HepG2 (cell line): ENCODE measurements at regions not wholly inside any gene's neighbourhood (a gene's known extent, or its start where the extent isn't known, plus 50 kb on each side); places are given as distances from the start of the nearest gene placed in this dataset.

Experiments
- ATAC-seq: fragments of 200-7000 bp; cut with Tn5 transposase; 3 replicates; pipeline ENCODE4 v1.9.1; 2020; ENCODE audit warnings: mild to moderate bottlenecking, moderate library complexity
- BruUV-seq: library from RNA; stranded (reverse); fragments of 400-500 nt; replicated peaks from 2 replicates; lab custom pipeline; 2021; lab: Mats Ljungman, UMichigan
- CTCF ChIA-PET: fragments of 300-600 bp; formaldehyde crosslinking; extraction: SDS; loops from one replicate; lab custom pipeline; 2021; ENCODE audit warnings: low total read pairs, inconsistent platforms, low intra/inter-chr PET ratio; lab: Yijun Ruan, JAX
- POLR2A ChIA-PET: fragments of 350-600 bp; sonication (Branson Sonifier 250); formaldehyde crosslinking; loops from one replicate; lab custom pipeline; 2020; ENCODE audit warnings: antibody characterized with exemption, inconsistent platforms; lab: Yijun Ruan, JAX
- DNase-seq: peaks from one replicate; pipeline ENCODE4 v3.0.0-alpha.2; 2015; ENCODE audit warnings: low spot score
- FAIRE-seq: peaks from 3 replicates; lab custom pipeline; 2011; peaks lifted over from hg19 to GRCh38; lab: Jason Lieb, UNC
- H2AFZ ChIP-seq: one replicate; pipeline ENCODE4 v1.6.1; 2011; ENCODE audit warnings: low read length, inconsistent platforms
- H3K27ac ChIP-seq: fragments of 300-600 bp; 3 replicates; pipeline ENCODE4 v1.8.0; 2011; ENCODE audit warnings: mixed run types, mild to moderate bottlenecking, mixed read lengths, low read length, inconsistent platforms; ENCODE audit not compliant: insufficient read depth; ENCODE audit errors: extremely low read length
- H3K27me3 ChIP-seq, 2 experiments: fragments of 200-600 bp in 1 of 2; 2 replicates in 1 of 2; 3 replicates in 1 of 2; pipeline versions ENCODE4 v1.6.0 to v1.8.0; 2011; ENCODE audit warnings: low read length in 2 of 2, mild to moderate bottlenecking in 2 of 2, moderate library complexity in 2 of 2, inconsistent platforms in 1 of 2; ENCODE audit not compliant: insufficient read depth in 2 of 2, control insufficient read depth in 1 of 2
- H3K36me3 ChIP-seq, 2 experiments: fragments of 200-600 bp in 1 of 2; replicated peaks in 1 of 2; 2 replicates in 1 of 2; 3 replicates in 1 of 2; pipeline versions ENCODE4 v1.5.1 to v1.8.0; 2011; ENCODE audit warnings: low read length in 2 of 2, inconsistent platforms in 1 of 2; ENCODE audit not compliant: insufficient read depth in 2 of 2, control insufficient read depth in 1 of 2
- H3K4me1 ChIP-seq: 2 replicates; pipeline ENCODE4 v1.5.1; 2012; ENCODE audit warnings: low read length, inconsistent platforms; ENCODE audit not compliant: insufficient read depth
- H3K4me2 ChIP-seq: 2 replicates; pipeline ENCODE4 v1.6.0; 2011; ENCODE audit warnings: low read depth, low read length, inconsistent platforms
- H3K4me3 ChIP-seq, 3 experiments: fragments of 200-600 bp in 1 of 3; sonication (generic), shearing (Covaris generic) in 1 of 3; replicated peaks in 1 of 3; 2 replicates each; pipeline ENCODE4 v1.5.1; 2011 to 2016; ENCODE audit warnings: low read length in 3 of 3, inconsistent platforms in 2 of 3, low read depth in 2 of 3, mild to moderate bottlenecking in 2 of 3, control low read depth in 1 of 3, mixed read lengths in 1 of 3; ENCODE audit not compliant: insufficient read depth in 1 of 3
- H3K79me2 ChIP-seq: one replicate; pipeline ENCODE4 v1.6.1; 2011; ENCODE audit warnings: low read length, inconsistent platforms; ENCODE audit not compliant: insufficient read depth
- H3K9ac ChIP-seq: 2 replicates; pipeline ENCODE4 v1.6.0; 2011; ENCODE audit warnings: mild to moderate bottlenecking, low read depth, low read length, inconsistent platforms; ENCODE audit not compliant: insufficient read depth
- H3K9me3 ChIP-seq: 2 replicates; pipeline ENCODE4 v1.5.1; 2012; ENCODE audit warnings: mild to moderate bottlenecking, low read length
- H4K20me1 ChIP-seq: 2 replicates; pipeline ENCODE4 v1.6.0; 2011; ENCODE audit warnings: inconsistent platforms, mild to moderate bottlenecking, low read length, moderate library complexity; ENCODE audit not compliant: insufficient read depth
- ARID3A ChIP-seq: IDR thresholded peaks from 2 replicates; pipeline ENCODE4 v1.6.1; 2012; ENCODE audit warnings: low read depth, low read length, improper control_type of control experiment
- DPF2 ChIP-seq: sonication (generic); formaldehyde crosslinking; IDR thresholded peaks from 2 replicates; pipeline ENCODE4 v1.4.0; 2020; ENCODE audit warnings: mild to moderate bottlenecking, low read depth, missing genetic modification reagents, borderline replicate concordance
- HOXA7 ChIP-seq: sonication (generic); formaldehyde crosslinking; IDR thresholded peaks from 2 replicates; pipeline ENCODE4 v1.8.1; 2022; ENCODE audit warnings: mild to moderate bottlenecking, missing genetic modification reagents, moderate library complexity
- KDM5A ChIP-seq: fragments of 200-600 bp; sonication (generic); IDR thresholded peaks from 2 replicates; pipeline ENCODE4 v1.7.0; 2018; ENCODE audit warnings: antibody characterized with exemption, mild to moderate bottlenecking, low read length, borderline replicate concordance
- KDM6A ChIP-seq: IDR thresholded peaks from 2 replicates; pipeline ENCODE4 v1.6.1; 2016; ENCODE audit warnings: low read depth
- NR3C1 ChIP-seq: sonication (generic); formaldehyde crosslinking; IDR thresholded peaks from 2 replicates; pipeline ENCODE4 v1.4.0; 2020; ENCODE audit warnings: missing genetic modification reagents
- SIN3A ChIP-seq: IDR thresholded peaks from 2 replicates; pipeline ENCODE4 v1.6.1; 2011; ENCODE audit warnings: low read depth, mild to moderate bottlenecking, control low read depth, low read length, borderline replicate concordance
- SP1 ChIP-seq, 2 experiments: fragments of 450-650 bp in 1 of 2; sonication (generic) in 1 of 2; formaldehyde crosslinking in 1 of 2; IDR thresholded peaks; 2 replicates each; pipeline versions ENCODE4 v1.4.0 to v1.6.1; 2016 to 2020; ENCODE audit warnings: missing genetic modification reagents in 1 of 2
- YEATS2 ChIP-seq: sonication (generic); formaldehyde crosslinking; IDR thresholded peaks from 2 replicates; pipeline ENCODE4 v1.4.0; 2020; ENCODE audit warnings: missing genetic modification reagents, borderline replicate concordance
- ZBTB38 ChIP-seq: sonication (generic); formaldehyde crosslinking; IDR thresholded peaks from 2 replicates; pipeline ENCODE4 v1.5.1; 2020; ENCODE audit warnings: mild to moderate bottlenecking, missing genetic modification reagents
- ZMYM4 ChIP-seq: sonication (generic); formaldehyde crosslinking; IDR thresholded peaks from 2 replicates; pipeline ENCODE4 v1.8.1; 2023; ENCODE audit warnings: mild to moderate bottlenecking, missing genetic modification reagents
- ZNF546 ChIP-seq: sonication (generic); formaldehyde crosslinking; conservative IDR thresholded peaks from 2 replicates; pipeline ENCODE4 v1.8.1; 2023; ENCODE audit warnings: mild to moderate bottlenecking, missing genetic modification reagents
- ZNF552 ChIP-seq: sonication (generic); formaldehyde crosslinking; IDR thresholded peaks from 2 replicates; pipeline ENCODE4 v1.9.0; 2022; ENCODE audit warnings: missing genetic modification reagents, mild to moderate bottlenecking, borderline replicate concordance
- ZNF598 ChIP-seq: sonication (generic); formaldehyde crosslinking; IDR thresholded peaks from 2 replicates; pipeline ENCODE4 v1.5.1; 2020; ENCODE audit warnings: mild to moderate bottlenecking, missing genetic modification reagents, borderline replicate concordance
- ZNF770 ChIP-seq: sonication (generic); formaldehyde crosslinking; IDR thresholded peaks from 2 replicates; pipeline ENCODE4 v1.5.0; 2020; ENCODE audit warnings: mild to moderate bottlenecking, missing genetic modification reagents
- WGBS: methylation state at CpG from one replicate; pipeline ENCODE4 v1.1.6; 2017; ENCODE audit warnings: low lambda C conversion rate; 5-methylcytosine and 5-hydroxymethylcytosine counted together
- in situ Hi-C: cut with HindIII; loops from 2 replicates; pipeline ENCODE4 v1.10.0; 2017; ENCODE audit warnings: low pct_unique_long_range_greater_than_20kb; ENCODE audit not compliant: extremely low pct_ligation_motif_present
- intact Hi-C: fragments of 100-400 bp; cut with micrococcal nuclease; formaldehyde crosslinking; loops from one replicate; pipeline ENCODE4 v1.10.0; 2022; ENCODE audit not compliant: unreplicated experiment
- TF ChIP-seq, protein P1 (sequence below): sonication (generic); formaldehyde crosslinking; IDR thresholded peaks from 2 replicates; pipeline ENCODE4 v1.4.0; 2020; ENCODE audit warnings: mild to moderate bottlenecking, missing genetic modification reagents
- TF ChIP-seq, protein P2 (sequence below): sonication (generic); formaldehyde crosslinking; IDR thresholded peaks from 2 replicates; pipeline ENCODE4 v1.4.0; 2020; ENCODE audit warnings: missing genetic modification reagents, borderline replicate concordance

DNA sequence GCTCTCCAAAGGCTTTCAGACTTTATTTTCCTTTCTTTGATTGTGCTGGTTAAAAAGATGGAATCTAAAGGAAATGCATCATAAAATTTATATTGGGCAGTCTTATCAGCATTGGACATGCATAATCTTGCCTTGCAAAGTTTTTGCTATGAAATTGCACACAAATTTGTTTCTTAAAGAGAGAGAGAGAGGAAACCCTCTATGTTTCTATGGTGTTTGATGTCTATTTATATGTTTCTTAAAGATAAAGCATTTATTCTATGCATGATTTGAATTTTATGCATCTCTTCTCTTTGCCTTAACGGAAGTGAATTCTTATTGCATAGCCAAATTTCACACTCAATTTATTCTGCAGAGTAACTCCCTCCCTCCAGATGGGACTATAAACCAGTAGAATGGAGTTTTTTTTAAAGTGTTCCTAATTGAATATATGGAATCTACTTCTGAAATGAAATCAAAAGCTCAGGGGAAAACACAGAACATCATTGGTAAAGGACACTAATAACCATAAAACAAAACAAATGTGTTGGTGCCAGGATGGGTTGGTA, 83.5 kb upstream of the PPARGC1A start (continued):
- TF ChIP-seq HOXA7 (CRISPR knock-in tag) (no peak), DPF2 (CRISPR knock-in tag) (no peak), SP1 (IDR thresholded peaks at IDR 0.05) (no peak), SP1 (CRISPR knock-in tag; IDR thresholded peaks at IDR 0.05) (no peak), NR3C1 (no peak), KDM6A (no peak), YEATS2 (no peak), ZBTB38 (no peak)
- TF ChIP-seq, protein P1, sequence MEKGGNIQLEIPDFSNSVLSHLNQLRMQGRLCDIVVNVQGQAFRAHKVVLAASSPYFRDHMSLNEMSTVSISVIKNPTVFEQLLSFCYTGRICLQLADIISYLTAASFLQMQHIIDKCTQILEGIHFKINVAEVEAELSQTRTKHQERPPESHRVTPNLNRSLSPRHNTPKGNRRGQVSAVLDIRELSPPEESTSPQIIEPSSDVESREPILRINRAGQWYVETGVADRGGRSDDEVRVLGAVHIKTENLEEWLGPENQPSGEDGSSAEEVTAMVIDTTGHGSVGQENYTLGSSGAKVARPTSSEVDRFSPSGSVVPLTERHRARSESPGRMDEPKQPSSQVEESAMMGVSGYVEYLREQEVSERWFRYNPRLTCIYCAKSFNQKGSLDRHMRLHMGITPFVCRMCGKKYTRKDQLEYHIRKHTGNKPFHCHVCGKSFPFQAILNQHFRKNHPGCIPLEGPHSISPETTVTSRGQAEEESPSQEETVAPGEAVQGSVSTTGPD (CRISPR knock-in tag) = no peak
- TF ChIP-seq, protein P2, sequence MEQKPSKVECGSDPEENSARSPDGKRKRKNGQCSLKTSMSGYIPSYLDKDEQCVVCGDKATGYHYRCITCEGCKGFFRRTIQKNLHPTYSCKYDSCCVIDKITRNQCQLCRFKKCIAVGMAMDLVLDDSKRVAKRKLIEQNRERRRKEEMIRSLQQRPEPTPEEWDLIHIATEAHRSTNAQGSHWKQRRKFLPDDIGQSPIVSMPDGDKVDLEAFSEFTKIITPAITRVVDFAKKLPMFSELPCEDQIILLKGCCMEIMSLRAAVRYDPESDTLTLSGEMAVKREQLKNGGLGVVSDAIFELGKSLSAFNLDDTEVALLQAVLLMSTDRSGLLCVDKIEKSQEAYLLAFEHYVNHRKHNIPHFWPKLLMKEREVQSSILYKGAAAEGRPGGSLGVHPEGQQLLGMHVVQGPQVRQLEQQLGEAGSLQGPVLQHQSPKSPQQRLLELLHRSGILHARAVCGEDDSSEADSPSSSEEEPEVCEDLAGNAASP (CRISPR knock-in tag) = no peak
- TF ChIP-seq, all 625 proteins: peak for 0

DNA sequence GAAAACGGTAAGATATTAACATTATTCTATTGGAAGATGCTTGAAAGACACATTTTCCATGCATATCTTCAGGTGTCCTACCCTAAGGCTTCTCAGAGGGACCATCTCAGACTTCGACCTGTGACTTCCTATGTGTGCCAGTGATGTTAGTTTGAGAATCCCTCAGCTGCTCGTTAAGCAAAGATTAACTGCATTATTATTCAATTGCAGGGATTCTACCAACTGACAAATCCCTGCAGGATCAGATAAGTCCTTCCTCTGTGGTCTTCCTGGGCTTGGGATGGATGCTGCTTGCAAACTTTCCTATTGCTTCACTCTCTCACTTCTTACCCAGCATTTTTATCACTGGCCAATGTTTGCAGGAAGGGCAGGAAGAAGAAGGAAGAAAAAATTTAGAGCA, 83.0 kb upstream of the PPARGC1A start:
- no TSS peak for BruUV-seq
- H3K4me2 ChIP-seq = no peak overlapping the region
- CTCF ChIA-PET = no interaction called here
- TF ChIP-seq ZNF546 (CRISPR knock-in tag) (no peak), ZNF770 (CRISPR knock-in tag) (no peak), ZMYM4 (CRISPR knock-in tag) (no peak), ZNF598 (CRISPR knock-in tag) (no peak), SIN3A (no peak), KDM5A (no peak), ZNF552 (CRISPR knock-in tag) (no peak), ARID3A (no peak)

More for the DNA sequence above, 83.0 kb upstream of the PPARGC1A start:
- intact Hi-C loops = no loop called here
- Histone ChIP-seq H3K9ac (no peak overlapping the region), H3K4me1 (peaks cover 11% of the 10 kb centered on the region), H3K4me3 (no peak overlapping the region), H2AFZ (no peak overlapping the region), H4K20me1 (no peaks in the 10 kb centered on the region), H3K27me3 (0 out of 5 replicates have a peak, but pooled peaks cover 0 to 1% of the 10 kb centered on the region in 2 experiments), H3K36me3 (no peaks in the 10 kb centered on the region), H3K27ac (no peak overlapping the region), H3K79me2 (no peaks in the 10 kb centered on the region), H3K9me3 (no peaks in the 10 kb centered on the region)
- no peak for FAIRE-seq
- ATAC-seq = no peak
- DNase-seq = no peak
- in situ Hi-C loops = no loop called here
- POLR2A ChIA-PET = no interaction called here
- 2% methylated on average over 3 of the region's 3 CpGs for WGBS
